Left ventricle myocardium superior (tissue), 1 donor: ENCODE measurements at regions not wholly inside any gene's neighbourhood (a gene's known extent, or its start where the extent isn't known, plus 50 kb on each side); places are given as distances from the start of the nearest gene placed in this dataset.

Source experiments
- ATAC-seq: fragments of 200-7000 bp; cut with Tn5 transposase; one replicate; pipeline ENCODE4 v1.9.1; 2020; ENCODE audit warnings: mild to moderate bottlenecking, moderate library complexity
- DNase-seq: peaks from one replicate; pipeline ENCODE4 v3.0.0-alpha.2; 2020
- intact Hi-C: fragments of 100-400 bp; cut with micrococcal nuclease; formaldehyde crosslinking; loops from one replicate; pipeline ENCODE4 v1.11.0; 2022
- donor health status: DM: no; HTN: yes; CAD: no; lungs with severe emphysema.

DNA sequence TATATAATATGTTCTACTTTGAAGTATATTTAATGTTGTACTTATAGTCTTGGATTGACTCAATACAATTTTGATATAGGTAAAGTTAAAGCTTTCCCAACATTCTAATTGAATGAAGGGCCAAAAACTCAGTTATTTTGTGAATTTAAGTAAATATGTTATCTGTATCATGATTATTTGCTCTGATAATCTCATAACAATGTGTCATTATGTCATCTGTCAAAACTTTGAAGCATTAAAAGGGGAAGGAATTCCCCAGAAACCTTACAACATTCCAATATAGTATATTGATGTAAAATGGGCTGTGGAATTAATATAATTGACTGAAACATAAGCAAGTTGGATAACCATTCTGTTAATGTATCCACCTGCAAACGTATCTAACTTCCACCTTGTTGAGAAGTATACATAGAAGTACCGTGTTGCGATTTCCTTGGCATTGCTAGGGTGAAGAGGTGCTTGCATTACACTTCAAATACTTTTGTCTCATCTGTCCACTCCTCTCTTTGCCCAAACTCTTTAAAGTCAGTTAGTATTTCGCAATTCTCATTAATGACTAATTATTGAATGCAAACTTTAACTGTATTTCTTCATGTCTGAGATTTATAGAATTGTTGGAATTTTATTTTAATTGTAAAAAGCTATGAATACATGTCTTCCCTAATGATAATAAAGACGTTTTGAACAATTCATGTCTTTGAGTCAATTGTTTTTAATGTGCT is 1982.1 kb upstream of the ADGRL3 start:
- ATAC-seq (no peak), DNase-seq (no peak)
- intact Hi-C loops, result no loop called here

DNA sequence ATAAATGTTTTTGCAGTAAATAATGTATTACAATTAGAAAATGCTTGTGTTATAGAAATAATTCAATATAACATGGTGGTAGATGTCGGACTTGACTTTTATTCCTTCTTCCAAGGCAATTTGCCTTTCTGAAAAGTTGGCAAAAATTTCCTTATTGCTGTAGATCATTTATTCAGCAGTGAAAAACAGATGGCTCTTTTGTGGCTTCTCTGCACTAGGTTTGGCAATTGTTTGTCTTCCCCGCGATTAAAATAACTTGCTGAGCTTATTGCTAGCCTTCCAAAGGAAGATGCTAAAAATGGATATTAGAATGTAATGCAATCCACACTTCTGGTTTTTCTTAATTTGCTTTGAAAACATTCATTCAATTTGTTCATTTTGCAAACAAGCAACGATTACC is 1977.9 kb upstream of the ADGRL3 start:
- ATAC-seq, result no peak
- intact Hi-C loops, result no loop called here
- DNase-seq, result no peak

DNA sequence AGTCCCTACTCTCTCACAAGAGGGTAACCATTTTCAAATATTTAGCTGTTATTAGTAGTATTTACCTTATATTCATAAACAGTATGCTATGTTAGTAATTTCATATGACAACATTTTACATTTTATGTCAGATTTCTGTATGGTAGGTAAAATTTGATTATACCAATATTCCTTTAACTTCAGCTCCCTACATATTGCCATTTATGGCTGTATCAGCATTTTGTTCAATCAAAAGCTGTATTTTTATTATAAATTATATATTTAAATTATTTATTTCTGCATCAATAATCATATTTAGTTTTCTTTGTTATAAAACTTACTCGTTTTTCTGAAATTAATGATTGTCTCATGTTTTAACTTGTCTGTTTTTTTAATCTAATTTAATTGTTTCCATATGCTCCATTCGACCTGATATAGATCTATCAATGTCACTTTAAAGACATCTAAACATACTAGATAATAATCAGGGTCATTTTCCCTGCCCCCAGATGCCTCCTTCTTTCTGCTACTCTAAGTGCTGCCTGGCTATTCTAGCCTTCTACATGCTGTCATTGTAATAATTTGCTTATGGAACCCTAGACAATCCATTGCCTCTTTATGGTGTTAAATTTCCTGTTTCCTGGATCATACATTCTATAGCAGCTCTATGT is 1976.7 kb upstream of the ADGRL3 start:
- intact Hi-C loops, result no loop called here
- DNase-seq, result no peak
- ATAC-seq, result no peak

DNA sequence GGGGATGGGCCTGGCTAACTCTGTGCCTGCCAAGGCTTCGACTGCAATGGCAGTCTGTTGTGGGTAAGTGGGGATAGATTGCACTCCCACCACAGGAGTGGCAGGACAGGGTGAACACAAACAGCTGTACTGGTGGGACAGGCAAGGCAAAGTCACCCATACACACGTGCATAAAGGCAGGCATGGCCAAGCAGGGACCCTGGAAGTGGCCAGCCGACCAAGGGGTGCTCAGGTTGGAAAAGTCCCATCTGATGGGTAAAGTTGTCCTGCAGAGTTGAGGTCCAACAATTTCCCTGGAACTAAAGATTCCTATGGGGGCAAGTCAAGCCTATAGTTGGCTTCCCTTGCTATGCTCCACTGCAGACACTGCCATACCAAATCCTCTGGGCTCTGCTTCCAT is 1961.9 kb upstream of the ADGRL3 start:
- ATAC-seq (no peak), DNase-seq (no peak)
- intact Hi-C loops, result no loop called here

DNA sequence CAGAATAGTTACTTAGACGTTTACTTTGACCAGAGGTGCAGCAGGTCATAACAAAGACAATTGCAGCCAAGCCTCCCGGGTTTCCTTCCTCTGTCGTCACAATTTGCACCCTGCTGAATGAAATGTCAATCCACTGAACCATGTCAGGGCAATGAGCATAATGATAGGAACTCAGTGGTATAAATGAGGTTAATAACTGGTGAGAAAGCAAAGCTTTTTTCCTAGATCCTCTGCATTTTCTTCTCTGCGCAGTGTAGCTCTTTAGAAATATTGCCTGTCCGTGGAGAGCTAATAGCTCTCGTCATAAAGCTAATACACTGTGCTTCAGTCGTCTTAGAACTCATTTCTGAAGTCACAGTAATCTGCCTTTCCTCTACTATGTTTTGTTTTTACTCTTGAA is 1960.1 kb upstream of the ADGRL3 start:
- intact Hi-C loops, result no loop called here
- no peak for ATAC-seq
- DNase-seq, result no peak

DNA sequence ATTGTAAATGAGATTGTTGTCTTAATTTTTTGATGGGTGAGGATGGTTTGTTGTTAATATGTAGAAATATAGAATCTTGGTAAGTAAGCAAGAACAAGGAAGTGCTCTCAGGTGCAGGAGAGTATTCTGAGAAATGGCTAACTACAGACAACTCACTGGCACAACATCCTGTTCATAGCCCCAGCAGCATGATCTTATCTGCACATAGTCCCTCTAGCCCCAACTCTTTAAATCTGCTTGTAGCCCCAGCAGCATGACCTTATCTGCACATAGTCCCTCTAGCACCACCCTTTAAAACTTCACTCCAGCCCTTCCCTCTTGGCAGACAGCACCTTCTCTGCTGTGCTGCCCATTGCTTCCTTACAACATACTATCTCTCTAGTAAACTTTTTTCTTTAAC is 1957.1 kb upstream of the ADGRL3 start:
- no peak for ATAC-seq
- intact Hi-C loops, result no loop called here
- DNase-seq, result no peak

DNA sequence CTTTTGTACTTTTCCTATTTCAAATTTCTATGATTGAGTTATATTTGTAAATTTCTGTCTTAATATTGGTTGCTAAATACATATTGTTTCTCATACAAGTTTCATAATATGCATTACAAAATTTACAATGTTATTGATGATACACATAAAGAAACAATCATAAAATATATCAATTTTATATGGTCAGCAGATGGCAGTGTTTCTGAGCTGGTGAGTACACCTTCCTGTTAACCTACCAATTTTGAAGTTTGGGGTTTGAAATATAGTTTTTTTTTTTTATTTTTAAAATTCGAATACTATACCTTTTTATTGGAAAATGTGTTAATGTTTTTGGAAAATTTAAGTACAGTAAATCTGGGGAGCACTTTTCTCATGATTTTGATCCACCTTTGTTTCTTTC is 1953.1 kb upstream of the ADGRL3 start:
- intact Hi-C loops, result no loop called here
- no peak for ATAC-seq
- no peak for DNase-seq

DNA sequence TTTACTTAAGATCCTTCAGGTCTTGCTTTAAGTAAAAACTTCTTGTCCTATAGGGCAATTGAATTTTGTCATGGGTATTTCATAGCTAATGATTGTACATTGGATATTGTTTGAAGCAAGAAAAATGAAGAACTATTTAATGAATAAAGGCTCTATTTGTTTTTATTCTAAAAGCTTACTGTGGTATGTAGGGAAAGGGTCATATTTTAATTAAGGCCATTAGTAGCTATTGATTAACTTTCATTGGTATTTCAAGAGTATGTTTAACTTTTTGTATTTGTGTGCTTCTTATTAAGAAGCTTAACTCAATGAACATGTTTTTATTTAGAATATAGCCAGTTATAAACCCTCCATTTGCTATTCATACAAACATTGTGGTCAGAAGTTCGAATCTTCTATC is 1951.8 kb upstream of the ADGRL3 start:
- ATAC-seq (no peak), DNase-seq (no peak)
- intact Hi-C loops, result no loop called here

DNA sequence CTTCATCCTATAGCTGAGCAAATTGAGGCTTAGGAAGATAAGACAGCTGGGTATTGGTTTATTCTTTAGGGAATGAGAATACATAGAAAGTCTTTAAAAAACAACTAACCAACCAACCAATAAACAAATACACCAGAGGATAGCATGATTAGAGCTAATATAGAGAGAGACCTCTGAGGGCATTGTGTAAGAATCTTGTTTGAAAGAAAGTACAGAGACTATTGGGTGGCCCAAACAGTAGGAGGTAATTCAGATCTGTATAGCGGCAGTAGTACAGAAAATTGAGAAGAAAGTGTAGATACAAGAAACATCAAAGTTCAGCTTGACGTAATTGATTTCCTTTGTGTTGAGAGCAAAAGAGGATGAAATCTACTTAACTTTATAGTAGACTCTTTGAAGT is 1951.0 kb upstream of the ADGRL3 start:
- no peak for DNase-seq
- ATAC-seq, result no peak
- intact Hi-C loops, result no loop called here

DNA sequence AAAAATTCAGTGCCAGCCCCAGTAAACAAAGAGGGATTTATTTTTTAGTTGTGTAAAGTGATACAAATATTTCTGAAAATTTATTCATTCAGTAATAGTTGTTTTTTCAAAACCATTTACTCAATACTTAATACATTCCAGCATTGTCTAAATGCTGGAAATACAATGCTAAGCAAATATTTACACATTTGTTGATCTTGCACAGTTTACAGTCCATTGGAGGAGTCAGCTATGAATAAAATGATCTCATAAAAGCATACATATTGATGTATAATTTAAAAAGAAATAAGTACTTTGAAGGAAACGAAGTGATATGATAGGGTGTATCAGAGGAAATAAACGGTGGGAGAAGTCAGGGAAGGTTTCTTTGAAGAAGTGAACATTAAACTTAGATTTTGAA is 1942.1 kb upstream of the ADGRL3 start:
- DNase-seq (no peak), ATAC-seq (no peak)
- intact Hi-C loops, result no loop called here

DNA sequence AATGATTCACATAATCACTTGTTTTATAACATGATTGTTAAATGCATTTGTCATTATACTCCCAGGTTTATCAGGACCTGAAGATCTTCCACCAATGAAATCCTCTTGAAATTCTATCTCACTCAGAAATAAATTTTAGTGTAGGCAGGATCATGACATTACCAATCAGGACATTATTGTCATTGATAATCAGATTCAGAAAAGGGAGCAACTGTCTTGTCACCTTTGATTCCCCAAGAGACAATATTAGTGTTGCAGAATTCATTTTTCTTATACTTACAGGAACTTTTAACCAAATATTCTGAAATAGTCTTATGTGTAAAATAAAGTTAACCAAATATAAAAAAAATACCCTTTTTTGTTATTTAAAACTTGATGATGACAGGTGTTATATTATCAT is 1892.5 kb upstream of the ADGRL3 start:
- DNase-seq (no peak), ATAC-seq (no peak)
- intact Hi-C loops, result no loop called here

DNA sequence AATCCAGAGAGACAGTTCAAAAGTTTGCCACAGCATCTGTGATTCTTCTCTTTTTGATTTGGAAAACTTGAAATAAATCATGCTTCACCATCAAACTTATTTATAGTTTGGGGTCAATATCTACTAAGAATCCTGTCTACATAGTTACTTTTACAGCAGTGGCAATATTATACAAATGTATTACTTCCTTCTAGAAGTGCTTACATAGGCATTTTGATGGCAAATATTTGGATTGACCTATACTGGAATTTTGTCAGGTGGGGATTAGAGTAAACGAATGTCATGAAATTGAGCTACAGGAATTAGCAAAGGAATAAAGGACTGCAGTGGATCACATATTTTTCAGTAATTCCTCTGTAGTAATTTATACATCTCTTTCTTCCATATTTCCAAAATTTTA is 1885.5 kb upstream of the ADGRL3 start:
- DNase-seq (no peak), ATAC-seq (no peak)
- intact Hi-C loops, result no loop called here

DNA sequence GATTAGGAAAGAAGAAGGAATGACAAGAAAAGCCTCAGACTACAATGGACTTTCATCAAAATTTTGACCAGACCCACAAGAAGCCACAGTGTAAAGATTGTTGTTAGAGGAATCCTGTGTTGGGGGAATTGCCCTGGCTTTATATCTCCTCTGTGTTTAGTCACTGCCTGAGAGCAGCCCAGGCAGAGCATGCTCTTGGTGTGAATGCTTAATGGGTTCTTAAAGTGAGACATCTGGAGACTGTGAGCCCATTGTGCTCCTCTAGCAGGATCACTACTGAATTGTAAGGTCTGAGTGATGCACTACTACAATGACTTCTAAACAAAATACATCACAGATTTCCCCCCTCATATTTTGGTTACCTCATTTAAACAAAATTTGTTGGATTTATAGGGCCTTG is 1860.5 kb upstream of the ADGRL3 start:
- intact Hi-C loops, result no loop called here
- ATAC-seq, result no peak

DNA sequence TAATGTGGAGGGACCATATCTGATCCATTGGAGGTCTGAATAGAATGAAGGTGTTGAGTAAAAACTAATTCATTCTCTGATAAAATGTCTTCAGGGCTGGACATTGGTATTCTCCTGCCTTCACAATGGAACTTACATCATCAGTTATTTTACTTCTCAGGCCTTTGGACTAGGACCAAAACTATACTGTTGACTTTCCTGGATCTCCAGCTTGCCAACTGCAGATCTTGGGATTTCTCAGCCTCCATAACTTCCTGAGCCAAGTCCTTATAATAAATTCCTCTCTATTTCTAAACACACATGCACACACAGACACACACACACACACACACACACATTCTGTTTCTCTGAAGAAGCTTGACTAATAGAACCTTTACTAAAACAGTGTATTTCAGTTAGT is 1858.6 kb upstream of the ADGRL3 start:
- intact Hi-C loops, result no loop called here
- no peak for ATAC-seq
- no peak for DNase-seq

More for the DNA sequence above, 1860.5 kb upstream of the ADGRL3 start:
- no peak for DNase-seq

DNA sequence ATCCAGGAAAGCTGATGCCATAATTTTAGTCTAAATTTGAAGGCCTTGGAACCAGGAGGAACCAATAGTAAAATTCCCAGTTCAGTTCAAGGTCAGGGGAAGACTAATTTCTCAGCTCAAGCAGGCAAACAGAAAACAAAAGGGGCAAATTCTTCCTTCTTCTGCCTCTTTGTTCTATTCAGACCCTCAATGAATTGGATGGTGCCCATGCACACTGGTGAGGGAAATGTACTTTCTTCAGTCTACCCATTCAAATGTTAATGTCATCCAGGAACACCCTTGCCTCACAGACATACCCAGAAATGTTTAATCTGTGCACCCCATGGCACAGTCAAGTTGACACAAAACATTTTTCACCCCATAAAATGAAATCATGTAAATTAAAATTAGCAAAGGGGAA is 1851.2 kb upstream of the ADGRL3 start:
- DNase-seq (no peak), ATAC-seq (no peak)
- intact Hi-C loops, result no loop called here

DNA sequence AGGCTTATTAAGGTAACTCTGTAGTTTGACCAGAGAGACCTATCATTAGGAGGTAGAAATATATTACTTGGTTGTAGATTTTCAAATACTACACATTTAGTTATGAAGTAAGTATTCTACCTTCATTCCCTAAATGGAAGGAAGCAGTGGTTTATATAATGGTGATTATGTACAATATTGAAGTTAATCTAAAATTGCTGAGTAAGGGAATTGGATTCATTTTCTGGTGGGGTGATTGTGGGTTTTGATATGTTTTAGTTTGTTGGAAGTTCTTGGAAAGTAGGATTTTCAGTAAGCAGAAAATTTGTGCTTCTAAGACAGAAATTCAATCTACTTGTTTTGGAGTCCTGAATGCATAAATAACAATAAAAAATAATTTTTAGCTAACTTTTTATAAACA is 1830.9 kb upstream of the ADGRL3 start:
- DNase-seq, result no peak
- ATAC-seq, result no peak
- intact Hi-C loops, result no loop called here

DNA sequence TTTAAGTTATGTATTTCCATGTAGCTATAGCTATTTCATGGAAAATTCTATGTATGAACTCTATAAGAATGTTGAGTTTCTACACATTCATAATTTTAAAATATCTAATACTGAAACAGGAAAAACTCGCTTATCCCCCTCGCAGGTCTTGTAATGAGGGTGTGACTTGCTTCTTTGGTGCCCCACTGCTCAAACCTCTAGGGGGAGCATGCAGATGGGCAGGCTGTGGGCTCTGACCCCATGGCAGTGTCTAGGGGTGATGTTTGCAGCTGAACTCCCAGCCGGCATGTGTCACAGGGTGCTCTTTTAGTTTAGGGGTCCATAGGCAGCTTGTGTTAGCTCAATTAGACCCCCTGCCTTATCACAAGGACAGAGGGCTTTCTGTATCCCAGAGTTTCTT is 1825.7 kb upstream of the ADGRL3 start:
- DNase-seq (no peak), ATAC-seq (no peak)
- intact Hi-C loops, result no loop called here

DNA sequence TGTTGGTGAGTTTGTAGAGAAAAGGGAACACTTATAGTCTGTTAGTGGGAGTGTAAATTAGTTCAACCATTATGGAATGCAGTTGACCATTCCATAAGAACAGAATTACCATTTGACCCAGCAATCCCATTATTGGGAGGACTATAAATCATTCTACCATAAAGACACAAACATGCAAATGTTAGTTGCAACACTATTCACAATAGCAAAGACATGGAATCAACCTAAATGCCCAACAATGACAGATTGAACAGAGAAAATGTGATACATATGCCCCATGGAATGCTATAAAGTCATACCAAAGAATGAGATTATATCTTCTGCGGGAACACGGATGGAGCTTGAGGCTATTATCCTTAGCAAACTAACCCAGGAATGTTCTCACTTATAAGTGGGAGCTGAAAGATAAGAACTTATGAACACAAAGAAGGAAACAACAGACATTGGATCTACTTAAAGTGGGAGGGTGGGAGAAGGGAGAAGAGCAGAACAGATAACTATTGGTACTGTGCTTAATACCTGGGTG is 1819.2 kb upstream of the ADGRL3 start:
- intact Hi-C loops, result no loop called here
- no peak for ATAC-seq

DNA sequence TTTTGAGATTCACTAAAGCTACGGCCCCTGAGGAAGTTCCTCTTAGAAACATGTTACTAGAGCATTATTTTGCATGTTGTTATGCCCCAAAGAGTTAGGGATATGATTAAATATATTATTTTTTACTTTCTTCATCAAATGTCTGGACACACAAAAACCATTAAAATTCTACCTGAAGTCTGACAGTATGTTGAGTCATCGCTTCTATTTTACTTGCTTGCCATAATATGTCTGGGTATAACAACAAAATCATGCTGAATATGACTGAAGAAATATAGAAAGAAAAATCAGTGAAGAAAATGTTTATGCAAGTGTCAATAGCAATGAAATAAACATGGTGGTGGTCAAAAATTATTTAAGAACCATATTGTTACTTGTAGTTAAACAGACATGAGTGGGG is 1818.5 kb upstream of the ADGRL3 start:
- DNase-seq (no peak), ATAC-seq (no peak)
- intact Hi-C loops, result no loop called here

More for the DNA sequence above, 1819.2 kb upstream of the ADGRL3 start:
- DNase-seq, result no peak

DNA sequence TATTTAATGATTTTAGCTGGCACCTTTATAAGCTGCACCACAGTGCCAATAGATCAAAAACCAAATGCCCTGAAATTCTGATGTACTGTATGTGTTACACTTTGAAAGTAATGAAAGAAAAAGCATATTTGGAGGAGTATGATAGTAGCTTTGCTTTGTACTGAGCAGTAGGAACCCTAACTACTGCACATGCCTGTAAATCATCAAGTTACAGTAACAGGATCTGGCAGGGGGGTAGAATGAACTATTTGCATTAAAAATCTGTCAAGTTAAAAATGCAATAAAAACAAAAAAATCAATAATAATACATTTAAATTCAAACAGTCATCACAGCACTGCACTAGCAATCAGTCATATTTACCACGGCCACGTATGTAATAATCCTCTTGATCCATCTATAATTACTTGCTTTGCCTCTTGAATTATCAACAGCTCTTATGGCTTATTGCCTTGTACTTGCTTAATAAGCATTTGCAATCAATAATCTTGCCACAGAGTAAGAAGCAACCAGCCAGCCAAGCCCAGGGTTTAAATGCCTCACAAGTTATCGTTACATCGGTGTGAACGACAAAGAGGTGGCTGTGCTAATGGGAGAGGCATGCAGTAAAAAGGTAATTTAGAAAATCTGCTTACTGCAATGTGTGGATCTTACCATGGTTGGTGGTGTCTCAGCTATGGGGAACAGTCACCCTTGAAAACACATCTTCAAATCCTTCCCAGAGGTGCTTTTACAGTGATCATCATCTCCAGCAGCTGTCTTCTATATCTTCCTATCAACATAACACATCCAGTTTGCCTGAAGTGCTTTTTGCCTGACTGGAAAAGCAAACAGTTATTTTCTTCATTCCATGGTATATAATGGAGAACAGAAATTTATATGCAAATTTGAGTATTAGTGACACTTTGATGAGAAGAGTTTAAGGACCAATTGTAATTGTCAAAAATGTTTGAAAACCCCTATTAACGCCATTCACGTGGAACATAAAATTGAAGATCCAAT is 1812.1 kb upstream of the ADGRL3 start:
- no peak for ATAC-seq
- intact Hi-C loops, result no loop called here
- no peak for DNase-seq
